Nephron progenitor cell (in vitro differentiated cells): ENCODE measurements at regions not wholly inside any gene's neighbourhood (a gene's known extent, or its start where the extent isn't known, plus 50 kb on each side); places are given as distances from the start of the nearest gene placed in this dataset.

ENCODE experiments used
- DNase-seq: peaks from one replicate; pipeline ENCODE4 v3.0.0; 2021
- H3K27ac Mint-ChIP-seq: 2 replicates; pipeline ENCODE4 v1.8.0; 2021; ENCODE audit warnings: mild to moderate bottlenecking, moderate library complexity, mixed read lengths
- H3K27me3 Mint-ChIP-seq: 2 replicates; pipeline ENCODE4 v1.8.0; 2021; ENCODE audit warnings: mild to moderate bottlenecking, low read depth, mixed read lengths; ENCODE audit not compliant: poor library complexity
- H3K36me3 Mint-ChIP-seq: 2 replicates; pipeline ENCODE4 v1.8.0; 2021; ENCODE audit warnings: low read depth, mixed read lengths
- H3K4me1 Mint-ChIP-seq: 2 replicates; pipeline ENCODE4 v1.8.0; 2021; ENCODE audit warnings: mixed read lengths
- H3K4me3 Mint-ChIP-seq: 2 replicates; pipeline ENCODE4 v1.8.0; 2021; ENCODE audit warnings: mild to moderate bottlenecking, moderate library complexity, mixed read lengths
- H3K9me3 Mint-ChIP-seq: 2 replicates; pipeline ENCODE4 v1.8.0; 2021; ENCODE audit warnings: mild to moderate bottlenecking, moderate library complexity, mixed read lengths
- TF ChIP-seq, protein P1 (sequence below): fragments of 200-600 bp; sonication (generic); IDR thresholded peaks from 2 replicates; pipeline ENCODE4 v1.5.0; 2021; ENCODE audit warnings: antibody characterized with exemption

DNA sequence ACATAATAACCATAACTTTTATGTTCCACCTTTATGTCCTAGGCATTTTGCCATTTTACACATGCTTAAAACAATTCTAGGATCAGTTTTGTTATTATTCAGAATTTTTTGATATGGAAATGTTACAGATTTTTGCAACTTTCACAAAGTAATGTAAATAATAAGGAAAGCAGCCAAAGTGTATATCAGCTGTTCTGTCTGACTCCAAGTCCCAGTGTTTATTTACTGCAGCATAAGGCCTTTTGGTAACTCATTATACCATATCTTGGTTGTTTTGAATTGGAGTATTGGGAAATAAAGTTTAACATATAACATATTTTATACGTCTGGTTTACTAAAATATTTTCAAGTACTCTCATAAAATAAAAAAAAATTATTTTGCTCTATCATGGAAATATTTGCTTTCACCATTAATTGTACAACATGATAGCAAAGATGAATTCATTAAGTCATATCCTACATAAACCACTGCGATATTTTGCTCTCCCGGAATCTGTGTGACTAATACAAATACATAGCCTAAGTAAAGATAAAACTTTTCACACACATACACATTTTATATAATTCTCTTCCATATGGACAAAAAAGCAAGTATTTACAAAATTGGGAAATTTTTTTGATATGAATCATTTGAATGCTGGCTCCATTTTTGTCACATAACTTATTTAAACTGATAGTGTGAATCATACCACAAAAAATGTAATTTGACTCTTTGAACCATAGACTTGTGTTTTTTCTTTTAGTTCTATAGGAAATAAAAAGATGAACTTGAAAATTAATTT lies 399.0 kb downstream of the PABPC4L start:
- TF ChIP-seq, protein P1, sequence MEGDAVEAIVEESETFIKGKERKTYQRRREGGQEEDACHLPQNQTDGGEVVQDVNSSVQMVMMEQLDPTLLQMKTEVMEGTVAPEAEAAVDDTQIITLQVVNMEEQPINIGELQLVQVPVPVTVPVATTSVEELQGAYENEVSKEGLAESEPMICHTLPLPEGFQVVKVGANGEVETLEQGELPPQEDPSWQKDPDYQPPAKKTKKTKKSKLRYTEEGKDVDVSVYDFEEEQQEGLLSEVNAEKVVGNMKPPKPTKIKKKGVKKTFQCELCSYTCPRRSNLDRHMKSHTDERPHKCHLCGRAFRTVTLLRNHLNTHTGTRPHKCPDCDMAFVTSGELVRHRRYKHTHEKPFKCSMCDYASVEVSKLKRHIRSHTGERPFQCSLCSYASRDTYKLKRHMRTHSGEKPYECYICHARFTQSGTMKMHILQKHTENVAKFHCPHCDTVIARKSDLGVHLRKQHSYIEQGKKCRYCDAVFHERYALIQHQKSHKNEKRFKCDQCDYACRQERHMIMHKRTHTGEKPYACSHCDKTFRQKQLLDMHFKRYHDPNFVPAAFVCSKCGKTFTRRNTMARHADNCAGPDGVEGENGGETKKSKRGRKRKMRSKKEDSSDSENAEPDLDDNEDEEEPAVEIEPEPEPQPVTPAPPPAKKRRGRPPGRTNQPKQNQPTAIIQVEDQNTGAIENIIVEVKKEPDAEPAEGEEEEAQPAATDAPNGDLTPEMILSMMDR = no peak
- no peak overlapping the region for H3K4me3 Mint-ChIP-seq
- no peak overlapping the region for H3K27ac Mint-ChIP-seq
- no peaks in the 10 kb centered on the region for H3K4me1 Mint-ChIP-seq
- H3K36me3 Mint-ChIP-seq = no peaks in the 10 kb centered on the region
- no peaks in the 10 kb centered on the region for H3K27me3 Mint-ChIP-seq
- H3K9me3 Mint-ChIP-seq = no peaks in the 10 kb centered on the region
- no peak for DNase-seq

DNA sequence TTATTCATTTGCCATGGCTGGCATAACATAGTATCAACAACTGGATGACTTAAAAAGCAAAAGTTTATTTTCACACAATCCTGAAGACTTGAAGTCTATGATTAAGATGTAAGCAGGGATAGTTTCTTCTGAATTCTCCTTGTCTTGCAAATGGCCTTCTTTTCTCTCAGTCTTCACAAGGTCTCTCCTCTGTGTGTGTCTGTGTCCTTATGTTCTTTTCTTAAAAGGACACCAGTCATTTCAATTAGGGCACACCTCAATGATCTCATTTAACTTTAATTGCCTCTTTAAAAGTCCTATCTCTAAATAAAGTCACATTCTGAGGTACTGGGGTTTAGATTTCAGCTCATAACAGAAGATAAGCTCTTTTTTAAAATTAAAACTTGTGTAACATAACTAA lies 399.7 kb downstream of the PABPC4L start:
- Mint-ChIP-seq H3K4me3 (no peak overlapping the region), H3K36me3 (no peaks in the 10 kb centered on the region), H3K4me1 (no peaks in the 10 kb centered on the region), H3K27me3 (no peaks in the 10 kb centered on the region), H3K27ac (no peak overlapping the region), H3K9me3 (no peaks in the 10 kb centered on the region)
- TF ChIP-seq, protein P1 = no peak
- no peak for DNase-seq

- Mint-ChIP-seq H3K9me3 (no peaks in the 10 kb centered on the region), H3K36me3 (no peaks in the 10 kb centered on the region), H3K4me3 (no peak overlapping the region), H3K27ac (no peak overlapping the region), H3K27me3 (no peaks in the 10 kb centered on the region), H3K4me1 (no peaks in the 10 kb centered on the region)
- TF ChIP-seq, protein P1 = no peak
- DNase-seq = no peak
Measured at GRCh38 chr4:133800966-133801365, 400.6 kb downstream of the PABPC4L start.

DNA sequence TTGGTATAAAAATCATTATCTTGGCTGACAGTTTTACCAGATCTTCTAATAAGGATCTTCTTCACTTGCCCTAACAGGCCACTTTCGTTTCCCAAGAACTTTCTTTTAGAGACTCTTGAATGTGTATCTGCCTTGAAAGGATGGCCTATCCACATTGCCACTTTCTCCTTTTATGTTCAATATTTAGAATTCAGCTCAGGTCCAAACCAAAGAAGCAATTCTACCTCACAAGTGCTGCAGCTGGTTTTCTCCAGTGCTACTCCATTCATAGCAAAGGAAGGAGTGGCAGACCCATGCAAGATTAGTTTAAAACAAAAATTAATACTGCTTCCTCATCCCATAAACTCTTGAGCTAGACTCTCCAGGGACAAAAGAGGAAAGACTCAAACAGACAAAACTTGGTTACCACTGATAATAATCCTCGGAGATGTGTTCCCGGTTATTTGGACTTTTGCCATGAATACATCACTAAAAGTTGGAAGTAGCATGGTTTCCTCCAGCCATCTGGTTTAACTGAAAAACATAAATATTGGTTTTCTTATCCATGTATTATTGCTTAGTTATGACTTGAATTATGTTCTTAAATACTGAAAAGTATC lies 401.8 kb downstream of the PABPC4L start:
- TF ChIP-seq, protein P1 = no peak
- Mint-ChIP-seq H3K4me3 (no peak overlapping the region), H3K9me3 (no peaks in the 10 kb centered on the region), H3K27ac (no peak overlapping the region), H3K36me3 (no peaks in the 10 kb centered on the region), H3K27me3 (no peaks in the 10 kb centered on the region), H3K4me1 (no peaks in the 10 kb centered on the region)
- no peak for DNase-seq

- H3K4me3 Mint-ChIP-seq = no peak overlapping the region
Measured at GRCh38 chr4:133777661-133778060, 423.9 kb downstream of the PABPC4L start.

More at GRCh38 chr4:133777661-133778060, 423.9 kb downstream of the PABPC4L start:
- no peaks in the 10 kb centered on the region for H3K27me3 Mint-ChIP-seq
- H3K27ac Mint-ChIP-seq = no peak overlapping the region
- DNase-seq = no peak
- TF ChIP-seq, protein P1 = no peak
- peaks cover 4% of the 10 kb centered on the region for H3K9me3 Mint-ChIP-seq
- no peaks in the 10 kb centered on the region for H3K36me3 Mint-ChIP-seq
- H3K4me1 Mint-ChIP-seq = no peaks in the 10 kb centered on the region
